ENCODE measurements at regions not wholly inside any gene's neighbourhood (a gene's known extent, or its start where the extent isn't known, plus 50 kb on each side); places are given as distances from the start of the nearest gene placed in this dataset.
"Not testable (repeated sequence)": the region's sequence is repeated elsewhere in the genome, so short reads cannot be mapped to it uniquely, and the experiment has no call there.

DNA sequence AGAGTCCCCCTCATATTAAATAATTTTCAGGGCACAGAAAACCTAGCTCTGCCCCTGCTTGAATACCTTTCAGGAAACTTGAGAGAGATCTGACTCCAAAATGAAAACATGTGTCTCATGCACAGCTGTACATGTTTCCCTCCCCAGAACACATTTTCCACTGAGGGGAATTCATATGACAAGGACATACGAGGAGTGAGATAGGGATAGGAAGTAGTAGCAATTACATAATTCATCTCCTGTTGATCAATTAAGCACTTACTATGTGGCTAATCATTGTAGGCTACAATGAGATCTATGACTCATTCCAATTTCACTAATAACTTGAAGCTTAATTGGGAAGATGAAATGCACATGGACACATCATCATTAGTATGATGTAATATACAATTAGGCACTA lies 302.1 kb downstream of the PCDH11X start:
- not testable (repeated sequence) for TF ChIP-seq CTCF (IDR thresholded peaks at IDR 0.05); POLR2AphosphoS5 (IDR thresholded peaks at IDR 0.05; ENCODE audit: low read depth, low read length)
- TF ChIP-seq, protein P1, sequence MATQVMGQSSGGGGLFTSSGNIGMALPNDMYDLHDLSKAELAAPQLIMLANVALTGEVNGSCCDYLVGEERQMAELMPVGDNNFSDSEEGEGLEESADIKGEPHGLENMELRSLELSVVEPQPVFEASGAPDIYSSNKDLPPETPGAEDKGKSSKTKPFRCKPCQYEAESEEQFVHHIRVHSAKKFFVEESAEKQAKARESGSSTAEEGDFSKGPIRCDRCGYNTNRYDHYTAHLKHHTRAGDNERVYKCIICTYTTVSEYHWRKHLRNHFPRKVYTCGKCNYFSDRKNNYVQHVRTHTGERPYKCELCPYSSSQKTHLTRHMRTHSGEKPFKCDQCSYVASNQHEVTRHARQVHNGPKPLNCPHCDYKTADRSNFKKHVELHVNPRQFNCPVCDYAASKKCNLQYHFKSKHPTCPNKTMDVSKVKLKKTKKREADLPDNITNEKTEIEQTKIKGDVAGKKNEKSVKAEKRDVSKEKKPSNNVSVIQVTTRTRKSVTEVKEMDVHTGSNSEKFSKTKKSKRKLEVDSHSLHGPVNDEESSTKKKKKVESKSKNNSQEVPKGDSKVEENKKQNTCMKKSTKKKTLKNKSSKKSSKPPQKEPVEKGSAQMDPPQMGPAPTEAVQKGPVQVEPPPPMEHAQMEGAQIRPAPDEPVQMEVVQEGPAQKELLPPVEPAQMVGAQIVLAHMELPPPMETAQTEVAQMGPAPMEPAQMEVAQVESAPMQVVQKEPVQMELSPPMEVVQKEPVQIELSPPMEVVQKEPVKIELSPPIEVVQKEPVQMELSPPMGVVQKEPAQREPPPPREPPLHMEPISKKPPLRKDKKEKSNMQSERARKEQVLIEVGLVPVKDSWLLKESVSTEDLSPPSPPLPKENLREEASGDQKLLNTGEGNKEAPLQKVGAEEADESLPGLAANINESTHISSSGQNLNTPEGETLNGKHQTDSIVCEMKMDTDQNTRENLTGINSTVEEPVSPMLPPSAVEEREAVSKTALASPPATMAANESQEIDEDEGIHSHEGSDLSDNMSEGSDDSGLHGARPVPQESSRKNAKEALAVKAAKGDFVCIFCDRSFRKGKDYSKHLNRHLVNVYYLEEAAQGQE (IDR thresholded peaks at IDR 0.05; ENCODE audit: insufficient read depth in 1 of 2, low read depth in 2 of 2, low read length in 1 of 2): not testable (repeated sequence)
